ENCODE measurements at regions not wholly inside any gene's neighbourhood (a gene's known extent, or its start where the extent isn't known, plus 50 kb on each side); places are given as distances from the start of the nearest gene placed in this dataset.

GRCh38 chr4:43560047-43560446 is 667.5 kb downstream of the GRXCR1 start:
- TF ChIP-seq CTCF (conservative IDR thresholded peaks at IDR 0.05 in 1 of 2, IDR thresholded peaks at IDR 0.05 in 1 of 2; ENCODE audit: low read depth in 1 of 2, low read length in 2 of 2) (no peak), EZH2 (IDR thresholded peaks at IDR 0.05; ENCODE audit: low read length, missing control alignments) (no peak)
